IMR-90 (cell line): ENCODE measurements at regions not wholly inside any gene's neighbourhood (a gene's known extent, or its start where the extent isn't known, plus 50 kb on each side); places are given as distances from the start of the nearest gene placed in this dataset.
A peak's percentile ranks its signal among the peaks of the same experiment; 100 is the strongest.

Experiments used
- ATAC-seq: fragments of 200-7000 bp; cut with Tn5 transposase; 2 replicates; pipeline ENCODE4 v1.9.1; 2020; ENCODE audit warnings: low read depth, mild to moderate bottlenecking, moderate library complexity
- BruUV-seq: library from RNA; stranded (reverse); fragments of 400-500 nt; replicated peaks from 2 replicates; lab custom pipeline; 2021; lab: Mats Ljungman, UMichigan
- CTCF ChIA-PET: fragments of 300-600 bp; formaldehyde crosslinking; extraction: SDS; loops from one replicate; lab custom pipeline; 2021; ENCODE audit warnings: antibody characterized with exemption; lab: Yijun Ruan, JAX
- POLR2A ChIA-PET: fragments of 300-600 bp; sonication (Branson Sonifier 250); formaldehyde crosslinking; loops from one replicate; lab custom pipeline; 2022; ENCODE audit warnings: antibody characterized with exemption; ENCODE audit not compliant: unreplicated experiment; lab: Charles Lee
- DNase-seq: peaks from one replicate; pipeline ENCODE4 v3.0.0; 2013
- H2AFZ ChIP-seq: replicated peaks from 2 replicates; pipeline ENCODE3; 2013; ENCODE audit warnings: low read length, mild to moderate bottlenecking; ENCODE audit not compliant: poor library complexity
- H2AK5ac ChIP-seq: 2 replicates; pipeline ENCODE4 v1.6.1; 2013; ENCODE audit warnings: low read depth, low read length, inconsistent platforms
- H2AK9ac ChIP-seq: replicated peaks from 2 replicates; pipeline ENCODE3; 2013; ENCODE audit warnings: mild to moderate bottlenecking, low read depth, low read length, moderate library complexity; ENCODE audit not compliant: poor library complexity
- H2BK120ac ChIP-seq: 2 replicates; pipeline ENCODE4 v1.6.1; 2013; ENCODE audit warnings: low read depth, low read length, inconsistent platforms
- H2BK15ac ChIP-seq: 3 replicates; pipeline ENCODE4 v1.6.1; 2013; ENCODE audit warnings: low read depth, low read length, inconsistent platforms
- H2BK20ac ChIP-seq: 2 replicates; pipeline ENCODE4 v1.6.1; 2013; ENCODE audit warnings: low read depth, mild to moderate bottlenecking, inconsistent platforms, low read length, moderate library complexity
- H2BK5ac ChIP-seq: 2 replicates; pipeline ENCODE4 v1.6.1; 2013; ENCODE audit warnings: mild to moderate bottlenecking, low read depth, low read length, inconsistent platforms; ENCODE audit not compliant: poor library complexity, severe bottlenecking
- H3K14ac ChIP-seq: replicated peaks from 2 replicates; pipeline ENCODE4 v1.6.1; 2013; ENCODE audit warnings: low read depth, low read length, inconsistent platforms
- H3K18ac ChIP-seq: 2 replicates; pipeline ENCODE4 v1.6.1; 2013; ENCODE audit warnings: low read depth, low read length, control low read depth
- H3K23ac ChIP-seq: 2 replicates; pipeline ENCODE4 v1.6.1; 2013; ENCODE audit warnings: low read depth, low read length, inconsistent platforms
- H3K27ac ChIP-seq: 2 replicates; pipeline ENCODE4 v1.5.1; 2013; ENCODE audit warnings: mild to moderate bottlenecking, control low read depth, low read length; ENCODE audit not compliant: insufficient read depth
- H3K27me3 ChIP-seq: 2 replicates; pipeline ENCODE4 v1.6.1; 2013; ENCODE audit warnings: low read length; ENCODE audit not compliant: control insufficient read depth, insufficient read depth
- H3K36me3 ChIP-seq: 2 replicates; pipeline ENCODE4 v1.6.1; 2013; ENCODE audit warnings: low read length, mixed read lengths; ENCODE audit not compliant: control insufficient read depth, insufficient read depth
- H3K4ac ChIP-seq: 2 replicates; pipeline ENCODE4 v1.6.1; 2013; ENCODE audit warnings: low read depth, low read length, inconsistent platforms
- H3K4me1 ChIP-seq: 2 replicates; pipeline ENCODE4 v1.6.1; 2013; ENCODE audit warnings: low read length, mixed read lengths; ENCODE audit not compliant: control insufficient read depth, insufficient read depth
- H3K4me2 ChIP-seq: 2 replicates; pipeline ENCODE4 v1.6.1; 2013; ENCODE audit warnings: low read depth, mild to moderate bottlenecking, control low read depth, low read length, moderate library complexity
- H3K4me3 ChIP-seq: 2 replicates; pipeline ENCODE4 v1.5.1; 2013; ENCODE audit warnings: low read depth, mild to moderate bottlenecking, control low read depth, low read length, moderate library complexity; ENCODE audit not compliant: insufficient read depth
- H3K56ac ChIP-seq: 2 replicates; pipeline ENCODE4 v1.6.1; 2013; ENCODE audit warnings: low read length, inconsistent platforms; ENCODE audit not compliant: insufficient read depth; ENCODE audit errors: extremely low read depth
- H3K79me1 ChIP-seq, 2 experiments: 2 replicates each; pipeline ENCODE4 v1.6.1; 2013; ENCODE audit warnings: low read length in 2 of 2, inconsistent platforms in 1 of 2, low read depth in 1 of 2
- H3K9ac ChIP-seq: 2 replicates; pipeline ENCODE4 v1.6.1; 2013; ENCODE audit warnings: low read depth, low read length, control low read depth
- H3K9me1 ChIP-seq: 2 replicates; pipeline ENCODE4 v1.6.1; 2013; ENCODE audit warnings: low read length, inconsistent platforms; ENCODE audit not compliant: insufficient read depth
- H3K9me3 ChIP-seq: 2 replicates; pipeline ENCODE4 v1.6.1; 2013; ENCODE audit warnings: low read length; ENCODE audit not compliant: control insufficient read depth, insufficient read depth
- H4K20me1 ChIP-seq: 2 replicates; pipeline ENCODE4 v1.6.1; 2013; ENCODE audit warnings: low read length, inconsistent platforms; ENCODE audit not compliant: insufficient read depth
- H4K5ac ChIP-seq: 2 replicates; pipeline ENCODE4 v1.6.1; 2013; ENCODE audit warnings: mild to moderate bottlenecking, low read depth, low read length, control low read depth
- H4K8ac ChIP-seq, 2 experiments: 2 replicates each; pipeline ENCODE4 v1.6.1; 2013; ENCODE audit warnings: low read depth in 2 of 2, low read length in 2 of 2, control low read depth in 1 of 2, inconsistent platforms in 1 of 2
- H4K91ac ChIP-seq: 2 replicates; pipeline ENCODE4 v1.6.1; 2013; ENCODE audit warnings: low read depth, low read length, inconsistent platforms; ENCODE audit not compliant: insufficient read depth
- CEBPB ChIP-seq: IDR thresholded peaks from 2 replicates; pipeline ENCODE4 v1.6.1; 2012; ENCODE audit warnings: low read depth, low read length, improper control_type of control experiment
- CHD1 ChIP-seq: IDR thresholded peaks from 2 replicates; pipeline ENCODE4 v1.6.1; 2012; ENCODE audit warnings: low read depth, low read length, improper control_type of control experiment
- CTCF ChIP-seq: conservative IDR thresholded peaks from 2 replicates; pipeline ENCODE4 v1.5.1; 2012; ENCODE audit warnings: mild to moderate bottlenecking, low read depth, low read length, improper control_type of control experiment
- ELK1 ChIP-seq: fragments of 150-350 bp; IDR thresholded peaks from 2 replicates; pipeline ENCODE4 v1.6.1; 2016; ENCODE audit warnings: low read depth, mild to moderate bottlenecking, low read length, moderate library complexity, borderline replicate concordance
- FOS ChIP-seq: fragments of 150-350 bp; IDR thresholded peaks from 2 replicates; pipeline ENCODE4 v1.6.1; 2016; ENCODE audit warnings: low read depth, low read length
- MAFK ChIP-seq: IDR thresholded peaks from 2 replicates; pipeline ENCODE4 v1.6.1; 2012; ENCODE audit warnings: low read depth, low read length, improper control_type of control experiment
- MAZ ChIP-seq: IDR thresholded peaks from 2 replicates; pipeline ENCODE4 v1.6.1; 2012; ENCODE audit warnings: low read depth, mild to moderate bottlenecking, low read length, improper control_type of control experiment, moderate library complexity, borderline replicate concordance
- NFE2L2 ChIP-seq: fragments of 150-350 bp; IDR thresholded peaks from 2 replicates; pipeline ENCODE4 v1.6.1; 2016; ENCODE audit warnings: low read depth, mild to moderate bottlenecking, low read length
- RAD21 ChIP-seq: IDR thresholded peaks from 2 replicates; pipeline ENCODE4 v1.6.1; 2012; ENCODE audit warnings: low read length, improper control_type of control experiment
- RCOR1 ChIP-seq: IDR thresholded peaks from 2 replicates; pipeline ENCODE4 v1.6.1; 2012; ENCODE audit warnings: mild to moderate bottlenecking, low read length, improper control_type of control experiment; ENCODE audit not compliant: insufficient replicate concordance
- RFX5 ChIP-seq: IDR thresholded peaks from 2 replicates; pipeline ENCODE4 v1.8.0; 2012; ENCODE audit warnings: low read depth, mild to moderate bottlenecking, low read length, moderate library complexity
- SMC3 ChIP-seq: fragments of 150-350 bp; IDR thresholded peaks from 2 replicates; pipeline ENCODE4 v1.6.1; 2016; ENCODE audit warnings: low read depth, mild to moderate bottlenecking, antibody characterized with exemption, low read length, moderate library complexity
- WGBS, 2 experiments: methylation state at CpG; one replicate each; pipeline versions ENCODE4 v1.1.5 to v1.1.7; 2013; ENCODE audit warnings: missing lambda C conversion rate in 2 of 2; ENCODE audit not compliant: insufficient read length in 1 of 2; ENCODE audit errors: extremely low coverage in 2 of 2; 5-methylcytosine and 5-hydroxymethylcytosine counted together
- dilution Hi-C: fragments of 300-500 bp; cut with HindIII; formaldehyde crosslinking; loops from one replicate; pipeline ENCODE4 v1.14.3; 2018; ENCODE audit warnings: low sequenced_read_pairs; ENCODE audit not compliant: unreplicated experiment
- in situ Hi-C: fragments of 300-500 bp; cut with MboI; formaldehyde crosslinking; loops from 3 replicates; pipeline ENCODE4 v1.14.3; 2019; ENCODE audit warnings: low sequenced_read_pairs, inconsistent platforms, mixed read lengths
- intact Hi-C: fragments of 100-400 bp; cut with micrococcal nuclease; formaldehyde crosslinking; loops from 2 replicates; pipeline ENCODE4 v1.10.0; 2022
- TF ChIP-seq, protein P1 (sequence below): fragments of 150-350 bp; IDR thresholded peaks from 2 replicates; pipeline ENCODE4 v1.6.1; 2017; ENCODE audit warnings: mild to moderate bottlenecking, antibody characterized with exemption, low read length, low read depth

- WGBS, 2 experiments, result 100% methylated on average over 4 of the region's 9 CpGs; no CpG with 5 or more reads in 1 of the 2 experiments
- BruUV-seq, result no TSS peak
- dilution Hi-C loops (no loop called here), in situ Hi-C loops (no loop called here), intact Hi-C loops (no loop called here)
- Histone ChIP-seq H3K9me3 (no peaks in the 10 kb centered on the region), H3K27me3 (no peaks in the 10 kb centered on the region), H4K5ac (0 out of 2 replicates have a peak overlapping the region, but pooled peaks have one; percentile 5), H3K4ac (peak overlapping the region; percentile 17; the same call in 1 of the 2 replicates), H3K36me3 (no peaks in the 10 kb centered on the region), H2BK120ac (peak overlapping the region; percentile 63; the same call in 1 of the 2 replicates), H3K18ac (no peak overlapping the region; the same call in 1 of the 2 replicates), H3K4me2 (no peak overlapping the region), H3K9ac (no peak overlapping the region), H2BK5ac (no peak overlapping the region), H3K9me1 (peaks cover 5% of the 10 kb centered on the region; the same call in 1 of the 2 replicates), H4K91ac (peak overlapping the region; percentile 62; the same call in 1 of the 2 replicates), H2AK5ac (peak overlapping the region; percentile 89), H2BK15ac (peak overlapping the region; percentile 67; the same call in 1 of the 3 replicates), H3K4me3 (no peak overlapping the region), H3K4me1 (peaks cover 7% of the 10 kb centered on the region; the same call in 1 of the 2 replicates), H3K56ac (no peak overlapping the region), H2BK20ac (peak overlapping the region; percentile 32; the same call in 1 of the 2 replicates), H3K27ac (no peak overlapping the region), H4K8ac (no peak overlapping the region), H2AK9ac (peak overlapping the region; percentile 44), H2AFZ (no peak overlapping the region), H3K23ac (no peak overlapping the region), H4K20me1 (no peaks in the 10 kb centered on the region), H3K14ac (no peak overlapping the region; the same call in 1 of the 2 replicates), H3K79me1 (no peaks in the 10 kb centered on the region)
- ChIA-PET CTCF (interaction anchor here (0.9 to 1.4 kb wide), 2 partner anchors 15 to 20 kb away, joined by 3 to 4 read pairs; no protein-coding TSS in a partner anchor), POLR2A (no interaction called here)
- DNase-seq (no peak), ATAC-seq (no peak)
- TF ChIP-seq SMC3, result no peak
- TF ChIP-seq RCOR1, result no peak
- TF ChIP-seq ELK1, result no peak
- no peak for TF ChIP-seq CEBPB
- TF ChIP-seq MAFK, result no peak
- no peak for TF ChIP-seq RAD21
- TF ChIP-seq, protein P1, sequence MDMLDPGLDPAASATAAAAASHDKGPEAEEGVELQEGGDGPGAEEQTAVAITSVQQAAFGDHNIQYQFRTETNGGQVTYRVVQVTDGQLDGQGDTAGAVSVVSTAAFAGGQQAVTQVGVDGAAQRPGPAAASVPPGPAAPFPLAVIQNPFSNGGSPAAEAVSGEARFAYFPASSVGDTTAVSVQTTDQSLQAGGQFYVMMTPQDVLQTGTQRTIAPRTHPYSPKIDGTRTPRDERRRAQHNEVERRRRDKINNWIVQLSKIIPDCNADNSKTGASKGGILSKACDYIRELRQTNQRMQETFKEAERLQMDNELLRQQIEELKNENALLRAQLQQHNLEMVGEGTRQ, result no peak
- no peak for TF ChIP-seq RFX5
- no peak for TF ChIP-seq MAZ
- TF ChIP-seq NFE2L2, result no peak
- TF ChIP-seq CTCF, result no peak
- TF ChIP-seq CHD1, result no peak
- TF ChIP-seq FOS, result no peak
These were observed 53.9 kb downstream of the CEBPB start for GRCh38 chr20:50244352-50245149.
